Esophagus muscularis mucosa (tissue), 3 donors: ENCODE measurements at regions not wholly inside any gene's neighbourhood (a gene's known extent, or its start where the extent isn't known, plus 50 kb on each side); places are given as distances from the start of the nearest gene placed in this dataset.

Source experiments
- CTCF ChIP-seq, 3 experiments: fragments of 200-600 bp in 2 of 3; fragments of 450-650 bp in 1 of 3; sonication (generic) in 2 of 3; IDR thresholded peaks; one replicate each; pipeline ENCODE4 v1.5.1; 2017 to 2019; ENCODE audit warnings: antibody characterized with exemption in 3 of 3, mild to moderate bottlenecking in 2 of 3, moderate library complexity in 1 of 3
- POLR2A ChIP-seq: fragments of 450-650 bp; IDR thresholded peaks from one replicate; pipeline ENCODE4 v1.6.1; 2017; ENCODE audit warnings: antibody characterized with exemption, moderate library complexity, mild to moderate bottlenecking, low read depth
- POLR2AphosphoS5 ChIP-seq, 2 donors: sonication (generic); formaldehyde crosslinking; IDR thresholded peaks; one replicate each; pipeline ENCODE4 v1.6.1; 2017; ENCODE audit warnings: antibody characterized with exemption in 2 of 2

GRCh38 chr4:75142382-75142781 lies 209.5 kb downstream of the PARM1 start:
- TF ChIP-seq CTCF (IDR thresholded peaks at IDR 0.05) (no peak), POLR2AphosphoS5 (IDR thresholded peaks at IDR 0.05) (no peak), POLR2A (no peak)
